ENCODE measurements at regions not wholly inside any gene's neighbourhood (a gene's known extent, or its start where the extent isn't known, plus 50 kb on each side); places are given as distances from the start of the nearest gene placed in this dataset.
"Not testable (repeated sequence)": the region's sequence is repeated elsewhere in the genome, so short reads cannot be mapped to it uniquely, and the experiment has no call there.

DNA sequence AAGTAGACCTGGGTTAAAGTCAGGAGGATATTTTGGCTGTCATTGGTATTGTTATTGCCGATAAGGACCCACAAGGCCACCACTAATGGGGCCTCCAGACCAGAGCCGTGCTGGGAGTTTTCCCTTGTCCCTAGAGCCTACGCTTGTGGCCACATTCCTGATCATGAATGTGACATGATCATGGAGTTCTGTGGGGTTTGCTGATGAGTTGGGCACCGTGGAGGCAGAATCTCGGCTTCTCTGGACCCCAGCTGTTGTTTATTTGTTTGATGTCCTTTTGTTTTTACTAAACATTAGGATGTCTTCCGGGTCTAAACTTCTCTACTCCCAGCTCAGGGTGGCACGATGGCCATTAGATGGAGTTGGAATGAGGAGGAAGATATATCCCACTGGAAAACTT lies 74.9 kb upstream of the TMPRSS2 start:
- DNase-seq = no peak

DNA sequence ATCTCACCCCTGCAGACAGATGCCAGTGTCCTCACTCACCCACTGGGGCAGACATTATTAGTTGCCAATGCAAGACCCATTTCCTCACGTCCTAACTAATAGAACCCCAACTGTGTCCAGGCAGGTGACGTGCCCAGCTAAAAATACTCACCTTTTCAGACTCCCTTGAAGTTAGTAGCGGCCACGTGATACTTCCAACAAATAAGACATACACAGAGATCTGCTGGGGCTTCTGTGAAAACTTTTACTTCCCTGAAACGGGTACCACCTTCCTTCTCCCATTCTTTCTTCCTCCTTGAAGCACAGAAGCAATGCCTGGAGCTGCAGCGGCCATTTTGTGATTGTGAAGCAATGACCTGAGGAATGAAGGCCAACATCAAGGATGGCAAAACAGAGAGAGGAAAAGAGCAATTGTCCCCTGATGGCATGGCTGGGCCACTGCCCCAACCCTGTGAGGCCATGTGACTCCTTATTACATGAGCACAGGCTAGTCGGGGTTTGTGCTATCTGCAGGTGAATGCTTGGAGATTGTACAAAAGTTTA lies 74.4 kb upstream of the TMPRSS2 start:
- no peak for DNase-seq

DNA sequence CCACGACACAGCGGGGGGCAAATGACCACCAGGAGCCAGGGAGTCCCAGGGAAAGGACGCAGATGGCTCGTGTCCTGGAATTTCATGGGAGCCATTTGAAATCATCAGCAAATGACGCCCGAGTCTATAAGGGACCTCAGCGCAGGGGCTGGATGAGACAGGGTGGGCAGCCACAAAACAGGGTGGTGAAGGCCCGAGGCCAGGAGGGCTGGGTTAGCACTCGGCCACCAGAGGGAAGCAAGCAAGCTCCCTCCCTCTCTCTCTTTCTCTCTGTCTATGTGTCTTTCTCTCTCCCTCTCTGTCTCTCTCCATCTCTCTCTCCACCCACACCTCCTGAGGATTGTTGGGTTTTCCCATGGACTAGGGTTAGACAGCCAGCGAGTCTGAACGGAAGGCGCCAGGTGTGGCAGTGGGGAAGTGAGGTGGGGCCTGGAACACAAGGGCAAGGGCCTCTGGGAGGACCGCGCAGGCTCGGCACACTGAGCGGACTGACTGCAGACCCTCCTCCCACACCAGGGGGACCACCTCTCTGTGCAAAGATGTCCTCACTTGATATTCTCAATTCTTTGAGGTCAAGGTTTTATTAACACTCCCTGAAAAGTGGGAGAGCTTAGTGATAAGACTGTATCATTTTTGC lies 73.8 kb upstream of the TMPRSS2 start:
- DNase-seq = no peak

DNA sequence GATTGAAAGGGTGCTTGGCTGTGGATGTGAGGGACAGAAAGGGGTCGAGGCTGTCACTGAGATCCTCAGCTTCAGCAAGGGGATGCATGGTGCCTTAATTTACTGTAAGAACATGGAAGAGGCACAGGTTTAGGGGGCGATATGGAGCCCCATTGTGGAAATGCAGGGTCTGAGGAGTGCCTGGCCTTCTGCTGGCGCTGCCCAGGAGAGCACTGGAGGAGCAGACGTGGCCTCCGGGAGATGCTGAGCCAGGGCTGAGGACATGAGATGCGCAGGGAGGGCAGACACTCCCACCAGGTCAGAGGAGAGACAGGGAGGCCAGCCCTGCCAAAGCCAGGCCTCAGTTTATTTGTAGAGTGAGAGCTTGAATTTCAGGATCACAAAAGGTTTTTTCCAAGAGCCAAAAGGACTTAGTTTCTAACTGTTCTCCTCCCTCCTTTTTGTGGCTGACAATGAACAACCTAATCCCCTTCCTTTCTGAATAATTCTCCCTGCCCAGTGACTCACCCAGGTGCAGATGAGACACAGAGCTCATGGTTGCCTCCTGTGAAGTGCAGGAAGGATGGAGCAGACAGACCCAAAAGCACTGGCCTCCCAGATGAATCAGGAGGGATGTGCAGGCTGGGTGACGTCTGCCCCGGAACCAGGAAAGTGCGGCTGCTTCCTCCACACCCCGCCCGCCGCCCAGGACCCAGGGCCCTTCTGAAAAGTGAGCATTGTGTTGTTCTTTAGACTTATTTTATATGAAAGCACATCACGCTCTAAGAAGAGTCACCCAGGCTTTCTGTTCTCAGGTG lies 73.0 kb upstream of the TMPRSS2 start:
- no peak for DNase-seq

DNA sequence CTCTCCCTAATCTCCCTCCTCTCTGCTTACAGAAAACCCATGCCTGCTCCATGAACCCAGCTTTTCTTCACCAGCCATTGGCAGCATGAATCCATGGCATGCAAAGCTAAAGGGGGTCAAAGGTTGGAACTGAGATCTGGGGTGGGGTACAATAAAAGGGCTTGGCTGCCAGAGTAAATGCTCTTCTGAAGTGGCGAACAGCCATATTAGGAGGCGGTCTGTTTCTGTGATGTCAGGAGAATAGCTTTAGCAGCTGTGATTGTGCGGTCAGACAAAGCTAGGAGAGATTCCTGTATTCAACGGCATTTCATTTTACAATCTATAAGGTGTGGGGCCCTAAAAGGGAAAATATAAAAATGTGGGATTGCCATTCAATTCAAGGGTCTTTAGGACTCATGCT lies 71.7 kb upstream of the TMPRSS2 start:
- no peak for DNase-seq

DNA sequence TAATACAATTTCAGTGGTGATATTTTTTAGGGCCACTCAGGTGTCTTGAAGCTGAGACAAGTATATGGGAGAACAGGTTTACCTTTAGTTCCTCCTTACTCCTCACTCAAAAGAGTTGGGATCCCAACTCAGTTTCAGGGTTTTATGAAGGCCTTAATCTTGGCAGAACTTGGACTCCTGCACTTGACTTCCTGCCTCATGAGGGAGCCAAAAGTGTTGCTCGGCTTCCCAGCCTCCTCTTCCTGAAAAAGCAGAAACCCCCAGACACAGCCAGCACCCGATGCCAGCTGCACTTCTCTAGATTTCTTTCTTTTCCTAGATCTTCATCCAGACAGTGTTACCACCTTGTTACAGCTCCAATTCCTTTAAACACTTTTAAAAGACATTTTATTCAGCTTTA lies 70.8 kb upstream of the TMPRSS2 start:
- DNase-seq = no peak

DNA sequence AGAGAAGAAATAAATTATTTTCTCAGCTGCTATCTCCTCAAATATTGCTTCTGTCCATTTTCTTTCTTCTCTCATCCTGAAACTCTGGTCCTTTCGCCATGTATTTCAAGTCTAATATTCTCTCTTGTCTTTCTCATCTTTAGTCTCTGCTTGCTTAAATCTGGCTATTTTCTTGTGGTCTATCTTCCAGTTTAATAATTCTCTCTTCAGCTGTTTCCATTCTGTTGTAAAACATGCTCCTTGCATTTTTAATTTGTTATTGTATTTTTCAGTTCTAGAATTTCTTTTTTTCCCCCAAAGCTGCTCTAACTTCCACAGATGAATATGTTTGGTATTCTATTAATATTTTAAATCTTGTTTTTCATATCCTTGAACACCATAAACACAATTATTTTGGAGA lies 70.1 kb upstream of the TMPRSS2 start:
- DNase-seq = no peak

DNA sequence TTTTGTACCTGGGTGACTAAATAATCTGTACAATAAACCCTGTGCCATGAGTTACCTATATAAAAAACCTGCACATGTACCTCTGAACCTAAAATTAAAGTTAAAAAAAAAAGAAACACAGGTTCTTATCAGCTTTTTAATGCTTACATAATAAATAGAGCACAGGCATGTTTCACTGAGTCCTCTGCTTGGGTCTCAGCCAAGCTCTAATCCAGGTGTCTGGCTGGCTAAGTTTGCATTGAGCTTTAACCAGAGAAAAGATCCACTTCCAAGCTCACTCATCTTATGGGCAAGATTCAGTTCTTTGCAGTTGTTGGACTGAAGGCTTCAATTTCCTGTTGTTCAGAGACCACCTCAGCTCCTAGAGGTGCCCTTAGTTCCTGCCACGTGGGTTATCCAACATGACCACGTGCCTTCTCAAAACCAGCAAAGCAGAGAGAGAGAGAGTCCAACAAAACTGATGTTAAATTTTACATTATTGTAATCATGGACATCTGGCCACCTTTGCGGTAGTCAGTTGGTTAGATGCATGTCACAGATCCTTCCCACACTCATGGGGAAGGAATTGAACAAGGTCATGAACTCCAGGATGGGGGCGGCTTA lies 68.2 kb upstream of the TMPRSS2 start:
- DNase-seq = no peak

DNA sequence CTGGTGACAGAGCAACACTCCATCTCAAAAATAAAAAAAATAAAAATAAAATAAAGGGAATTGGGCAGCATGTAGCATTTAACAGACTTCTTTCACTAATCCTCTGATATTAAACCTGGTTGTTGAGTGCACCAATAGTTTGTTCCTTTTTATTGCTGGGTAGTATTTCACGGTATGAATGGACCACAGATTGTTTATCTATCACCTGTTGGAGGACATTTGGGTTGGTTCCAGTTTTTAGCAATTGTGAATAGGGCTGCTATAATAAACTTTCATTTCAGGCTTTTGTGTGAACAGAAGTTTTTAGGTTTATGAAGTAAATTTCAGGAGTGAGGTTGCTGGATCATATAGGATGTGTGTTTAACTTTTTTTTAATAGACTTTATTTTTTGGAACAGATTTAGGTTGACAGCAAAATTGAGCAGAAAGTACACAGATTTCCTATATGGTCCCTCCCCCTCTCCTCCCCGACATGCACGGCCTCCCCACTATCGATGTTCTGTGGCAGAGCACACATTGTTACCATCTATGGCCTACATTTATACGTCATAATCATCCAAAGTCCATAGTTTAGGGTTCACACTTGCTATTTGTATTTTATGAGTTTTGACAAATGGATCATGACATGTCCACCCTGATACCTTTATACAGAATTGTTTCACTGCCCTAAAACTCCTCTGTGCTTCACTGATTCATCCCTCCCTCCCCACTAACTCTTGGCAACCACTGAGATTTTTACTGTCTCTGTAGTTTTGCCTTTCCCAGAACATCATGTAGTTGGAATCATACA lies 66.1 kb upstream of the TMPRSS2 start:
- DNase-seq = no peak

DNA sequence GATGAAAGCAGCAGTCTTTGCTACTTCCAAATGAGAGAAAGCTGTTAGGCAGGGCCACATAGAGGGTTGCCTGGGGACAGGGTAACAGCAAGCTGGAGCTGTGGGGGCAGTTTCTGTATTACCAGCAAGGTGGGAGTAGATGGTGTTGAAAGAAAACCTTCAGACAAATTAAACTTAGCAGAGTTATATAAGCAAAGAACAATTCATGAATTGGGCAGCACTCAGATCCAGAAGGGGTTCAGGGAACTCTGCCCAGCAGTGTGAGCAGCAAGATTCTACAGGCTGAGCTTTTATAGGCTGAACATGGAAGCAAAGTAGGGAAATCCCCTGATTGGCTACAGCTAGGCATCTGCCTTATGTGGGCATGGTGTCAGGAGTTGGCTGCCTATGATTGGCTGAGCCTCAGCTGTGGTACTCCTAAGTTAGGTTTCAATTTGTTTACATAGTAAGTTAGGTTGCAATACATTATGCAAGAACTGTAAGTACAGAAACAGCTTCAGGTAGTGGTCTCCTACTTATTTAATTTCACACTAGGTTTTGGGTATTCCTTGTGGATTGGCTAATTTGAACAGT lies 64.1 kb upstream of the TMPRSS2 start:
- DNase-seq = no peak

DNA sequence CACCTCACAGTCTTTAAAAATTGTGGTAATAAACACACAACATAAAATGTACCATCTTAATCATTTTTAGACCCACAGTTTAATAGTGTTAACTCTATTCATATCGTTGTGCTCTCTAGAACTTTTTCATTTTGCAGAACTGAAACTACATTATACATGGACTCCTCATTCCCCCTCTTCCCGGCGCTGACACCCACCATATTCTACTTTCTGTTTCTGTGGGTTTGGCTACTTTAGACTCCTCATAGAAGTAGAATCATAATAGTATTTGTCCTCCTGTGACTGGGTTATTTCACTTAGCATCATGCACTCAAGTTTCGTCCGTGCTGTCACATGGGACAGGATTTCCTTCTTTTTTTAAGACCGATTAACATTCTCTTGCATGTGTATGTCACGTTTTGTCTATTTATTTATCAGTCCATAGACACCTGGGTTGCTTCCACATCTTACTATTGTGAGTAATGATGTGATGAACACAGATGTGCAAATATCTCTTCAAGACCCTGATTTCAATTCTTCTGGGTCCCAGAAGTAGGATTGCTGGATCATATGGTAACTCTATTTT lies 62.9 kb upstream of the TMPRSS2 start:
- DNase-seq = no peak

DNA sequence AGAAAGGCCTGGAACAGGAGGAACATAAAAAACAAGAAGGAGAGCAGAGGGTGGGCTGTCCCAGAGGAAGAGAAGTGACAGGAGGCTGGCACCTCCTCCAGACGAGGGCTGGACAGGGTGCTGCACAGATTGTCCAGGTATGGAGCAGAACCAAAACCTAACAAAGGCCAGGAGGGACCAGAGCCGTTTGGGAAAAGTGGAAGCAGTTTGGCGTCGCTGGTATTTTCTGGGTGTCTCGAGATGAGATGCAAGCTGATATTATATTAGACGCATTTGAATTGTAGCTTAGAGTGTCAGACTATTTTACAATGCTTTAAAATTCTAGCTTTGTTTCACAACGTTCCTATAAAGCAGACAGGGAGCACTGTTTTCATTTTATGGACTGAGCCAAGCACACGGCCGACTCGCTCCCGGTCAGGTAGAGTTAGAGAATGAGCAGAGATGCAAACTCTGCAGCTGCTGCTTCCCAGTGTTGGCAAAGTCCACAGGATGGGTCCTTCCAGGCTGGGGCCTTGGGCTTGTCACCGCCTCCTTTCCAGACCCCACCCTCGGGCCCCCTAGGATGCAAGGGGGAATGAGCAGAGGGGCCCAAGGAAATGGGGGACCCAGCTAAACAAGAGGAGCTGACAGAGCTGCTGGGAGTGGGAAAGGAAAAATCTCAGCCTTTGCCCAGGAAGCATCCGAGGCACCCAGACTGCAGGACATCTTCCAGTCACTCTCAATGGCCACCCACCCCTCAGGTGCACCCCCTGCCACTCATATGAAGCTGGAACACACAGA lies 60.8 kb upstream of the TMPRSS2 start:
- no peak for DNase-seq

DNA sequence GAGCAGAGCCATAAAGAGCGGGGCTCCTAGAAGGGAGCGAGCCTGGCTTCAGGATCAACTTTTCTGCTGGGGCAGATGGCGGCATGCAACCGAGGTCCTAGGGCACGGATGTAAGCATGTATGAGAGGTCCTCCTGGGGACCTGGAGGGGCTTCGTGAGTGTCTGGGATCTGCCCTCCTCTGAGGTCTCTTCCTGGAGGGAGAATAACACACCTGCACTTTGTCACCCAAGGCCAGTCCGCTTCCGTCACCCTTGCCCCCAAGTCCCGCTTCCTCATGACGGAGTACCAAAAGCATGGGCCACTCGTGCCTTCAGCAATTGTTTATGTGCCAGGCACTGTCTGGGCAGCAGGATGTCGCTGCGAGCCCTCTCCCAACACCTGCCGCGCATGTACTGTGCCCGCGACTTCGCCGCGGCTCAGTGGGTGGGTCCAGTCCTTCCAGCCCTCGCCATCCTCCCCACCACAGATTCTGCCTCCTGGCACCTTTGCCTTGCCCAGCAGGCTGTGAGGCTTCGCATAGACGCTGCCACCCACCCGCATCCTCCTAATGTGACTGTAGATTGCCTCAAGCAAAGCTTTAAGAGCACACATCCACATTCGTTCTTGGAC lies 60.0 kb upstream of the TMPRSS2 start:
- DNase-seq = no peak

DNA sequence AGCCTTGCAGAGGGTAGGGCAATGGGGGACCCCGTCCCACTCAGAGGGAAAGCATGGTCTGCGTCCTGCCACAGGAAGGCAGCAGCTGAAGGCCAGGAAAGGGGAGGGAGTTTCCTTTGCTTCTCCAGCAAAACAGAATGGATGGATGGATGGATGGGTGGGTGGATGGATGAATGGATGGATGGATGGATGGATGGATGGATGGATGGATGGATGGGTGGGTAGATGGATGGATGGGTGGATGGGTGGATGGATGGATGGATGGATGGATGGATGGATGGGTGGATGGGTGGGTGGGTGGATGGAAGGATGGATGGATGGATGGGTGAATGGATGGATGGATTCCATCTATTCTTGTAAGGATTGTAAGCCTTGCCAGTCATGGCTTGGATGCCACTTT lies 59.3 kb upstream of the TMPRSS2 start:
- not testable (repeated sequence) for DNase-seq

DNA sequence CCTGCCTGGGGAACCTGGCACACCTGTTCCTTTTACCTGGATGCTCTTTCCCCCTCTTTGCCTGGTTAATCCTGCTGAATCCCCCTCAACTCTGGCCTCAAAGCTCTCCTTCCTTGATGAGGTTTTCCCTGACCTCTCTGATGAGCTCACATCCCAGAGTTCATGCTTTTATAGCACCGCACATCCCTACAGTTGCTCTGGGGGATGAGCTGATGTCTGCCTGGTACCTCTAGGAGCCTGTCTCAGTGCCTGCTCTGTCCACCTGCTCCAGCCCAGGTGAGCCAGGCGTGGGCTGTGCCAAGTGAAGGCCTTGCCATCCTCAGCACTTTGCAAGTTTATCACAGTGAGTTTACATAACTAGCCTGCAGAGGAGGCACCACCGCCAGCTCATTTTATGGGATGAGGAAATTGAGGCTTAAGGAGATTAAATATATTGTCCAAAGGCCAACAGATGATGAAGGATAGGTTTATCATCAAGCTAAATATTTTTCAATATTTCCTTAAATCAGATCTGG lies 58.6 kb upstream of the TMPRSS2 start:
- DNase-seq = no peak

DNA sequence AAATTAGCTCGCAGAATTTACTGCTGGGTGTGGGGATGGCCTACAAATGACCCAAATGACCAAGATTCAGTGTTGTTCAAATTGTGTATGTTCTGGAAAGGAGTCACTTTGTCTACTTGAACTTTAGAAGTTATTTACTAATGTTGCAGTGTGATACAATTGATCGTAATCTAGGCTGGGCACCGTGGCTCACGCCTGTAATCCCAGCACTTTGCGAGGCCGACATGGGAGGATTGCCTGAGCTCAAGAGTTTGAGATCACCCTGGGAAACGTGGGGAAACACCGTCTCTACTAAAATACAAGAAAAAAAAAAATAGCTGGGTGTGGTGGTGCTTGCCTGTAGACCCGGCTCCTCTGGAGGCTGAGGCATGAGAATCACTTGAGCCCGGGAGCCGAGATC lies 57.6 kb upstream of the TMPRSS2 start:
- no peak for DNase-seq

DNA sequence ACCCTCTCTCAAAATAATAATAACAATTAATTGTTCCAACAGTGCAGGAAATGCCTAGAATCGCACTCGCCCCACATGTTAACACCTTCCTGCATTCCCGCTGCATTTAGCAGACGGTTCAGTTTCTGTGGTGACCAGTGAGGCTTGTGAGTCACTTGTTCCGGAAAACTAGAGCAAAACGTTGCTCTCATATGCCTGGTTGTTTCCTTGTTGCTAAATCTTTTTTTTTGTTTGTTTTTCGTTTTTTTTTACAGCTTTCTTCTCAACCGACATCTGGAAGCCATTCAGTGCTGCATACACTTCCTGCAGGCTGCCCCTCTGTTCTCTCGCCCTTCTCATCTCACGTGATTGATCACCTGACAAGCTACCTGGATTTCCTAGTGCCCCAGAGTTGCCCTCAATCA lies 56.9 kb upstream of the TMPRSS2 start:
- no peak for DNase-seq

DNA sequence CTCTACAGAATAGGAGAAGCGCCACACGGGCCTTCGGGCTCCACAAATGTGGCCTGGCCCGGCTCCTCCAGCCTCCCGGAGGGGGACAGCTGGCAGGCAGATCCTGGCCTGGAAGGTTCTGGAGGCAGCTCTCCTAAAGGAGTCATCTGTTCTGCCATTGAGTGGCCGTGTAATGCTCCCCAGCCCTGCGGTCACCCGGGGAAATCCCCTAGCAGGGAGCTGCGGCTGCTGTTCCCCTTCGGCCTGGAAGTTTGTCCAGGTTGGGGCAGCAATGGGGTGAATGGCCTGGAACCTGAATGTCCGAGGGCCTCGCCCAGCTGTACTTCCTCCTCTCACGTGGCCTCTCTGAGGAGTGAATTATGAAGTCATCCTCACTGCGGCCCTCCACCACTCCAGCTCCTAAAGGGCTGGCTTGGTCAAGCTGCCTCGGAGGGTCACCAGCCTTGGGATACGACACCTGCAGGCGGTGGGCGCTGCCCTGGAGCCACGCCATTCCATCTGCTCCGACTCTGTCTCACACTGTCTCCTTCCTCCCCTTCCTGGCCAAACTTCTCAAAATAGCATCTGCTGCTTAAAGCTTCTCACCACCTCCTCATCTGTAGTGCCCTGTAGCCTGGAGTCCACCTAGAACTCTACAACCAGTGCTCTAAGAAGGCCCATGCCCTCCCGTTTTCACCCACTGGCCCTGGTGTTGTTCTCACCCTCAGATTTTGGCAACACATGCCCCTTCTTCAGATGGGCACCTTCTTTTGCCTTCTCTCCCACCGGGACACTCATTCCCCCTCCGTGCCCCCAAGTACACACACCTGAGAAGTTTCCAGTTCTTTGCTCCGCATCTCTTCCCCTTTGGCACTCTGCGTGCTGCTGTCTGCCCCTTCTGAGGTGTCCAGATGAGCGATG lies 54.4 kb upstream of the TMPRSS2 start:
- DNase-seq = no peak

DNA sequence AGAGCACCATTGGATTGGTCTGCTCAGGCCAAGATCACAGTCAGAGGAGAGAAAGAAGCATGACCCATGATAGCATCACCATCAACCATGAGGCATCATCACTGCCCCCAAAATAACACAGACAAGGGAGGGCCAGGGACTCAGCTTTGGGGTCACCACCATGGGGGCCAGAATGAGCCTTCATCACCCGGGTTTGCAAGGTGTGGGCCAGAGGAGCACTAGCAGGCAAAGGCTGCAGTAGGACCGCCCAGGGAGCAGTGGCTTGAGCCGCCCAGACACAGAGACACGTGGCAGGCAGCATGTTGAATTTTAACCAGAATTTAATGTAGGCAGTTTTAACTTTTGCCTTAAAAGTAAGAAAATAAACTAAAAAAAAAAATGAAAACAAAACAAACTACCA lies 53.7 kb upstream of the TMPRSS2 start:
- no peak for DNase-seq

DNA sequence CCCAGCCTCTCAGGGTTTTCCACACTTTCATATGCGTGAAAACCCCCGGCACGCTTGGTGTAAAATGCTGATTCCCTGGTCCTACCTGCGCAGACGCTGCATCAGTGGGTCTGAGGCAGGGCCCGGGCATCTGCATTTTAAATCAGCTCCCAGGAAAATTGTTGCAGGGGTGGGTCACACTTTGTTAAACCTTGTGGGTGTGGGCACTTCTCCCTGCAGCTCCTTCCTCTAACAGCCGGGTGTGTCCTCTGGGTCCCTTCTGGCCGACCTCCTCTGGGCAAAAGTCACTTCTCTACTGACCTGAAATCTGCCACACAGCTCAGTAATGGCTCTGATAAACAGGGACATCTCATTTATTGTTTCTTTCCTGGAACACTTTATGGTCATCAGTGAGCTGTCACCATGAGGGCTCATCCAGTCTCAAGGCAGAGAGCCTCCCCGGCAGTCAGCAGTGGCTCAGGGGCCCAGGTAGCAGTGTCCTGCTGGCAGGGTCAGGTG lies 52.8 kb upstream of the TMPRSS2 start:
- DNase-seq = no peak

Data from CD4-positive, alpha-beta T cell treated with Interferon gamma for 1 hour (primary cell).